ENCODE measurements at regions not wholly inside any gene's neighbourhood (a gene's known extent, or its start where the extent isn't known, plus 50 kb on each side); places are given as distances from the start of the nearest gene placed in this dataset.

GRCh38 chr3:94609908-94610307, 547.0 kb downstream of the NSUN3 start:
- H3K4me3 ChIP-seq (ENCODE audit: insufficient read depth, low read length, poor library complexity, severe bottlenecking), result no peak overlapping the region

GRCh38 chr3:94611596-94611995, 548.7 kb downstream of the NSUN3 start:
- Histone ChIP-seq H3K4me2 (ENCODE audit: low read depth, low read length, poor library complexity, severe bottlenecking) (no peak overlapping the region), H2AFZ (ENCODE audit: low read depth, low read length, severe bottlenecking) (no peak overlapping the region), H3K4me3 (ENCODE audit: insufficient read depth, low read length, poor library complexity, severe bottlenecking) (no peak overlapping the region), H4K20me1 (ENCODE audit: low read depth, low read length) (no peaks in the 10 kb centered on the region), H3K9me3 (ENCODE audit: insufficient read depth, low read length) (no peaks in the 10 kb centered on the region), H3K27ac (ENCODE audit: low read depth, low read length) (no peak overlapping the region), H3K9ac (ENCODE audit: low read length) (no peak overlapping the region), H3K27me3 (ENCODE audit: low read length) (no peaks in the 10 kb centered on the region), H3K9me2 (replicated peaks; ENCODE audit: insufficient read depth, low read length) (no peaks in the 10 kb centered on the region), H3K36me3 (ENCODE audit: low read length) (no peaks in the 10 kb centered on the region), H3K79me2 (ENCODE audit: insufficient read depth, low read length) (no peaks in the 10 kb centered on the region), H3F3A (ENCODE audit: insufficient read depth) (no peaks in the 10 kb centered on the region)
- TF ChIP-seq CTCF (IDR thresholded peaks at IDR 0.05; ENCODE audit: insufficient read depth, low read length, poor library complexity, severe bottlenecking), result no peak
- no peak for TF ChIP-seq EZH2phosphoT487 (conservative IDR thresholded peaks at IDR 0.05; ENCODE audit: low read length)

More at GRCh38 chr3:94609908-94610307, 547.0 kb downstream of the NSUN3 start:
- H3K9me3 ChIP-seq (ENCODE audit: insufficient read depth, low read length), result no peaks in the 10 kb centered on the region
- no peak overlapping the region for H3K4me2 ChIP-seq (ENCODE audit: low read depth, low read length, poor library complexity, severe bottlenecking)
- H3K9ac ChIP-seq (ENCODE audit: low read length), result no peak overlapping the region
- no peaks in the 10 kb centered on the region for H3F3A ChIP-seq (ENCODE audit: insufficient read depth)
- H3K36me3 ChIP-seq (ENCODE audit: low read length), result no peaks in the 10 kb centered on the region
- H3K79me2 ChIP-seq (ENCODE audit: insufficient read depth, low read length), result no peaks in the 10 kb centered on the region
- H3K27ac ChIP-seq (ENCODE audit: low read depth, low read length), result no peak overlapping the region
- H3K9me2 ChIP-seq (replicated peaks; ENCODE audit: insufficient read depth, low read length), result no peaks in the 10 kb centered on the region
- no peaks in the 10 kb centered on the region for H4K20me1 ChIP-seq (ENCODE audit: low read depth, low read length)
- H3K27me3 ChIP-seq (ENCODE audit: low read length), result no peaks in the 10 kb centered on the region
- no peak overlapping the region for H2AFZ ChIP-seq (ENCODE audit: low read depth, low read length, severe bottlenecking)
- TF ChIP-seq CTCF (IDR thresholded peaks at IDR 0.05; ENCODE audit: insufficient read depth, low read length, poor library complexity, severe bottlenecking) (no peak), EZH2phosphoT487 (conservative IDR thresholded peaks at IDR 0.05; ENCODE audit: low read length) (no peak)

- Histone ChIP-seq H3F3A (ENCODE audit: insufficient read depth) (no peaks in the 10 kb centered on the region), H2AFZ (ENCODE audit: low read depth, low read length, severe bottlenecking) (no peak overlapping the region), H3K9me3 (ENCODE audit: insufficient read depth, low read length) (no peaks in the 10 kb centered on the region), H3K27ac (ENCODE audit: low read depth, low read length) (no peak overlapping the region), H3K36me3 (ENCODE audit: low read length) (no peaks in the 10 kb centered on the region), H3K4me2 (ENCODE audit: low read depth, low read length, poor library complexity, severe bottlenecking) (no peak overlapping the region), H3K9me2 (replicated peaks; ENCODE audit: insufficient read depth, low read length) (no peaks in the 10 kb centered on the region), H4K20me1 (ENCODE audit: low read depth, low read length) (no peaks in the 10 kb centered on the region), H3K9ac (ENCODE audit: low read length) (no peak overlapping the region), H3K27me3 (ENCODE audit: low read length) (no peaks in the 10 kb centered on the region), H3K4me3 (ENCODE audit: insufficient read depth, low read length, poor library complexity, severe bottlenecking) (no peak overlapping the region), H3K79me2 (ENCODE audit: insufficient read depth, low read length) (no peaks in the 10 kb centered on the region)
- TF ChIP-seq EZH2phosphoT487 (conservative IDR thresholded peaks at IDR 0.05; ENCODE audit: low read length) (no peak), CTCF (IDR thresholded peaks at IDR 0.05; ENCODE audit: insufficient read depth, low read length, poor library complexity, severe bottlenecking) (no peak)
Measured at GRCh38 chr3:94612631-94613030, 549.8 kb downstream of the NSUN3 start.
